GM21423 (cell line): ENCODE measurements at regions not wholly inside any gene's neighbourhood (a gene's known extent, or its start where the extent isn't known, plus 50 kb on each side); places are given as distances from the start of the nearest gene placed in this dataset.
A peak's percentile ranks its signal among the peaks of the same experiment; 100 is the strongest.

Source experiments
- ATAC-seq: cut with Tn5 transposase; IDR thresholded peaks from one replicate; pipeline ENCODE4 v1.9.1; 2021; ENCODE audit warnings: mild to moderate bottlenecking, moderate library complexity; ENCODE audit not compliant: unreplicated experiment

- ATAC-seq = no peak
Measured at GRCh38 chr2:64823794-64824193, 165.4 kb upstream of the SLC1A4 start.

- no peak for ATAC-seq
Measured at GRCh38 chr2:64825831-64826491, 163.2 kb upstream of the SLC1A4 start.

GRCh38 chr2:64826703-64827102 is 162.5 kb upstream of the SLC1A4 start:
- no peak for ATAC-seq

- ATAC-seq = no peak
Measured at GRCh38 chr2:64828261-64828660, 160.9 kb upstream of the SLC1A4 start.

GRCh38 chr2:64829525-64829924 is 159.7 kb upstream of the SLC1A4 start:
- no peak for ATAC-seq

GRCh38 chr2:64831134-64831976 is 157.8 kb upstream of the SLC1A4 start:
- ATAC-seq = peak; percentile 77

GRCh38 chr2:64831977-64832328 is 157.2 kb upstream of the SLC1A4 start:
- ATAC-seq = no peak

GRCh38 chr2:64832936-64833335 is 156.3 kb upstream of the SLC1A4 start:
- ATAC-seq = no peak

- no peak for ATAC-seq
Measured at GRCh38 chr2:64836566-64836965, 152.6 kb upstream of the SLC1A4 start.

- no peak for ATAC-seq
Measured at GRCh38 chr2:64837116-64837731, 152.0 kb upstream of the SLC1A4 start.

- ATAC-seq = no peak
Measured at GRCh38 chr2:64837925-64838641, 151.1 kb upstream of the SLC1A4 start.

GRCh38 chr2:64838817-64839216 is 150.4 kb upstream of the SLC1A4 start:
- ATAC-seq = no peak

- peak; percentile 86 for ATAC-seq
Measured at GRCh38 chr2:64839844-64840243, 149.4 kb upstream of the SLC1A4 start.

GRCh38 chr2:64840426-64840881 is 148.7 kb upstream of the SLC1A4 start:
- ATAC-seq = no peak

- ATAC-seq = no peak
Measured at GRCh38 chr2:64841461-64841860, 147.7 kb upstream of the SLC1A4 start.

GRCh38 chr2:64842030-64842429 is 147.2 kb upstream of the SLC1A4 start:
- ATAC-seq = no peak

GRCh38 chr2:64844087-64844486 is 145.1 kb upstream of the SLC1A4 start:
- no peak for ATAC-seq

- no peak for ATAC-seq
Measured at GRCh38 chr2:64845273-64845905, 143.8 kb upstream of the SLC1A4 start.

GRCh38 chr2:64846177-64846576 is 143.0 kb upstream of the SLC1A4 start:
- no peak for ATAC-seq

GRCh38 chr2:64847930-64848329 is 141.3 kb upstream of the SLC1A4 start:
- no peak for ATAC-seq

- ATAC-seq = no peak
Measured at GRCh38 chr2:64848363-64848762, 140.8 kb upstream of the SLC1A4 start.
